ENCODE measurements at regions not wholly inside any gene's neighbourhood (a gene's known extent, or its start where the extent isn't known, plus 50 kb on each side); places are given as distances from the start of the nearest gene placed in this dataset.

GRCh38 chr21:35397781-35398180 is 348.7 kb upstream of the RUNX1 start:
- intact Hi-C loops (cut with micrococcal nuclease), result no loop called here
- FAIRE-seq, result no peak
- BruUV-seq (replicated peaks), result no TSS peak

More at GRCh38 chr21:35397781-35398180, 348.7 kb upstream of the RUNX1 start:
- H4K20me1 ChIP-seq (replicated peaks; ENCODE audit: control insufficient read depth, extremely low read depth, insufficient read depth, low read length), result no peaks in the 10 kb centered on the region
- CTCF ChIA-PET, result interaction anchor here (1.1 to 5.4 kb wide), 4 partner anchors 21 to 652 kb away, joined by 4 to 44 read pairs (median 4); no protein-coding TSS in a partner anchor
- no peaks in the 10 kb centered on the region for H3K9me1 ChIP-seq (replicated peaks; ENCODE audit: control insufficient read depth, extremely low read depth, insufficient read depth, low read length)
- no peaks in the 10 kb centered on the region for H3K9me3 ChIP-seq (replicated peaks; ENCODE audit: control insufficient read depth, insufficient read depth, low read length)
- H3K4me1 ChIP-seq (ENCODE audit: control insufficient read depth, extremely low read depth, insufficient read depth, low read length), result peaks cover 7% of the 10 kb centered on the region
- POLR2A ChIA-PET, result no interaction called here
- no peak overlapping the region for H2AFZ ChIP-seq (ENCODE audit: low read depth, low read length)
- TF ChIP-seq POLR2AphosphoS5 (IDR thresholded peaks at IDR 0.05; ENCODE audit: insufficient read depth, low read depth, low read length) (no peak), POLR2A (IDR thresholded peaks at IDR 0.05; ENCODE audit: low read depth, low read length) (no peak), MYC (IDR thresholded peaks at IDR 0.05; ENCODE audit: low read depth, low read length) (no peak), GATA2 (IDR thresholded peaks at IDR 0.05; ENCODE audit: insufficient read depth, insufficient read length, low read depth, low read length) (no peak), EZH2 (IDR thresholded peaks at IDR 0.05; ENCODE audit: borderline replicate concordance, low read depth, low read length, severe bottlenecking) (no peak), CTCF (IDR thresholded peaks at IDR 0.05; ENCODE audit: extremely low read depth in 1 of 2, insufficient read depth in 1 of 2, low read depth in 1 of 2, low read length in 2 of 2) (no peak), JUN (IDR thresholded peaks at IDR 0.05; ENCODE audit: borderline replicate concordance, insufficient read depth, insufficient read length, low read depth) (no peak), FOS (IDR thresholded peaks at IDR 0.05; ENCODE audit: borderline replicate concordance, insufficient read depth, low read length) (no peak)
- H3K9ac ChIP-seq (replicated peaks; ENCODE audit: extremely low read depth, insufficient read depth, low read length), result no peak overlapping the region
- no peak overlapping the region for H3K27ac ChIP-seq (ENCODE audit: insufficient read depth, low read depth, low read length)
- no peak overlapping the region for H3K4me2 ChIP-seq (ENCODE audit: insufficient read depth, low read length)
- no peak overlapping the region for H3K4me3 ChIP-seq (replicated peaks in 1 of 3; ENCODE audit: insufficient read depth in 1 of 3, low read depth in 1 of 3, low read length in 3 of 3)
- no peaks in the 10 kb centered on the region for H3K79me2 ChIP-seq (ENCODE audit: control insufficient read depth, insufficient read depth, low read length)
- dilution Hi-C loops (cut with MboI; ENCODE audit: extremely low pct_ligation_motif_present, low sequenced_read_pairs), result no loop called here
- DNase-seq (ENCODE audit: low read depth, low spot score), result no peak
- H3K36me3 ChIP-seq (ENCODE audit: control insufficient read depth in 2 of 2, extremely low read depth in 1 of 2, insufficient read depth in 2 of 2, low read length in 2 of 2), result no peaks in the 10 kb centered on the region
- H3K27me3 ChIP-seq (ENCODE audit: control insufficient read depth in 2 of 2, insufficient read depth in 2 of 2, low read length in 2 of 2), result no peaks in the 10 kb centered on the region

Data from endothelial cell of umbilical vein (primary cell).